ENCODE measurements at regions not wholly inside any gene's neighbourhood (a gene's known extent, or its start where the extent isn't known, plus 50 kb on each side); places are given as distances from the start of the nearest gene placed in this dataset.

DNA sequence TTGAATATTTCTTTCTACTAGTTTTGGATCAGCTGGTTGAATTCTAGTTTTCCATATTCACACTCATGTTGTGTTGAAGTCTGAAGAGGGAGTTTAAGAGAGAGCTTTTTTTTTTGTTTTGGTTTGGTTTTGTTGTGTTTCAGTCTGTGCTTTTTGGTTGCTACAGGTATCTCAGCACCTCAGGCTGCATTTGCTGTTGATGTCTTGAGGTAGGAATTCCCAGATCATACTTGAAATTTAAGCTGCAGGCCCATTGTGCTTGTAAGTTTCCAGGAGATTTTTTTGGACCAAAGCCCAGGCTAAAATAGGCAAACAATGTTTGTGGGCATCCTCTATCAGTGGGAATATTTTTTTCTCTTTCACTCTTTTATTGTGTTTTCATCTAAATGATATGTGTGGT is 190.2 kb upstream of the AGA start:
- Histone ChIP-seq H2AK5ac (ENCODE audit: low read length) (no peak overlapping the region), H4K5ac (ENCODE audit: low read length) (no peak overlapping the region), H3K4me3 (ENCODE audit: low read length) (no peak overlapping the region), H3K4me2 (ENCODE audit: low read length) (no peak overlapping the region), H3K56ac (ENCODE audit: low read length) (no peak overlapping the region), H3K23ac (ENCODE audit: low read length) (no peak overlapping the region), H3K79me1 (ENCODE audit: low read length) (no peaks in the 10 kb centered on the region), H3K27me3 (ENCODE audit: insufficient read depth, low read length, poor library complexity) (no peaks in the 10 kb centered on the region), H2BK15ac (replicated peaks; ENCODE audit: low read depth) (no peak overlapping the region), H4K8ac (ENCODE audit: low read depth, low read length) (no peak overlapping the region), H2BK5ac (ENCODE audit: low read length) (no peak overlapping the region), H3K9ac (ENCODE audit: low read length) (no peak overlapping the region), H2BK120ac (ENCODE audit: low read depth, low read length) (no peak overlapping the region), H3K79me2 (ENCODE audit: control insufficient read depth, insufficient read depth, low read length) (no peaks in the 10 kb centered on the region), H3K4me1 (ENCODE audit: control insufficient read depth, low read depth, low read length) (no peaks in the 10 kb centered on the region), H3K27ac (ENCODE audit: low read depth, low read length) (no peak overlapping the region), H3K18ac (ENCODE audit: low read length) (no peak overlapping the region), H3K36me3 (ENCODE audit: control insufficient read depth, insufficient read depth, low read length) (no peaks in the 10 kb centered on the region), H3K4ac (ENCODE audit: low read depth, low read length) (no peak overlapping the region)
- DNase-seq: peak; percentile 2

DNA sequence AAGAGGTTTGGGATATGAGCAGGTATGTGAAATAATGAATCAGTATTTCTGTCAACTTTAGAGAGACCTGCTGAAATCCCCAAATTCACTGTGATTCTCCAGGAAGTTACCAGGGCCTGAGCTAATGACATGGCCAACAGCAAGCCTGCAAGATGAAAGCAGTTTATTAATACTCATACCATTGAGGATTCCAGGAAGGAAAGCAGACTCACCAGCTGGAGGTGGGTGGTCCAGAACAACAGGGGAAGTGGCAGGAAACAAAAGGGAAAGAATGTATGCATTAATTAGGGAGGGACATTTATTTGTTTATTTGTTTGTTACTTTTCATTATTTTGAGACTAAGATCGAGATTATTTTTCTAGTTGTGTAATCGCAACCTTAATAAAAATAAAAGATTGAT is 196.6 kb upstream of the AGA start:
- H3K27ac ChIP-seq (ENCODE audit: low read depth, low read length): no peak overlapping the region
- no peaks in the 10 kb centered on the region for H3K79me2 ChIP-seq (ENCODE audit: control insufficient read depth, insufficient read depth, low read length)
- no peak overlapping the region for H3K4me3 ChIP-seq (ENCODE audit: low read length)
- no peak overlapping the region for H3K4ac ChIP-seq (ENCODE audit: low read depth, low read length)
- no peak overlapping the region for H3K18ac ChIP-seq (ENCODE audit: low read length)
- peak overlapping the region; percentile 73 for H2BK120ac ChIP-seq (ENCODE audit: low read depth, low read length)
- no peak overlapping the region for H2AK5ac ChIP-seq (ENCODE audit: low read length)
- no peaks in the 10 kb centered on the region for H3K4me1 ChIP-seq (ENCODE audit: control insufficient read depth, low read depth, low read length)
- H3K9ac ChIP-seq (ENCODE audit: low read length): no peak overlapping the region
- no peak overlapping the region for H3K56ac ChIP-seq (ENCODE audit: low read length)
- no peak overlapping the region for H3K23ac ChIP-seq (ENCODE audit: low read length)
- H2BK5ac ChIP-seq (ENCODE audit: low read length): no peak overlapping the region
- H3K36me3 ChIP-seq (ENCODE audit: control insufficient read depth, insufficient read depth, low read length): no peaks in the 10 kb centered on the region
- no peak overlapping the region for H4K8ac ChIP-seq (ENCODE audit: low read depth, low read length)
- H3K79me1 ChIP-seq (ENCODE audit: low read length): no peaks in the 10 kb centered on the region
- no peaks in the 10 kb centered on the region for H3K27me3 ChIP-seq (ENCODE audit: insufficient read depth, low read length, poor library complexity)
- H3K4me2 ChIP-seq (ENCODE audit: low read length): no peak overlapping the region
- no peak overlapping the region for H2BK15ac ChIP-seq (replicated peaks; ENCODE audit: low read depth)
- H4K5ac ChIP-seq (ENCODE audit: low read length): no peak overlapping the region
- no CpG with 5 or more reads among the region's 2 CpGs for WGBS (ENCODE audit: extremely low coverage, insufficient coverage, low lambda C conversion rate)
- peak; percentile 5 for DNase-seq

DNA sequence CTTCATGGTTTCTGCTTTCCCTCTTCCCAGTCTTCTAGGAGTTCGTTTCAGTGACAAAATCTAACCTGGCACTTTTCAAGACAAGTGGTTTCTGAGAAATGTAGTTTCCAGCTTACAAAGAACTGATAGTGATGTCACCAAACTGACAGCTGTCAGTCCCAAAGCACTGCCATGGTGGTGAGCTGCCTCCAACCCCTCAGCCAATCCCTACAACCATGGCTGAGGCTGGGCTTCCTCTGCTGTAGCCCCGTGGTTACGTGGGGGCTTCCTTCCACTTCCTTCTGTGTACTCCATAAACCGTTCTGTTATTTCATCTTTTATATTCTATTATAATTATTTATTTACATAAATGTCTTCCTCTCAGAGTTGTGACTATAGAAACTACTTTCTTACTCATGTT is 198.6 kb upstream of the AGA start:
- Histone ChIP-seq H3K27me3 (ENCODE audit: insufficient read depth, low read length, poor library complexity) (no peaks in the 10 kb centered on the region), H3K18ac (ENCODE audit: low read length) (no peak overlapping the region), H4K8ac (ENCODE audit: low read depth, low read length) (no peak overlapping the region), H2BK15ac (replicated peaks; ENCODE audit: low read depth) (no peak overlapping the region), H3K4ac (ENCODE audit: low read depth, low read length) (no peak overlapping the region), H2BK5ac (ENCODE audit: low read length) (no peak overlapping the region), H3K9ac (ENCODE audit: low read length) (no peak overlapping the region), H3K4me1 (ENCODE audit: control insufficient read depth, low read depth, low read length) (no peaks in the 10 kb centered on the region), H3K4me2 (ENCODE audit: low read length) (no peak overlapping the region), H2AK5ac (ENCODE audit: low read length) (no peak overlapping the region), H4K5ac (ENCODE audit: low read length) (no peak overlapping the region), H3K56ac (ENCODE audit: low read length) (no peak overlapping the region), H3K4me3 (ENCODE audit: low read length) (no peak overlapping the region), H3K36me3 (ENCODE audit: control insufficient read depth, insufficient read depth, low read length) (no peaks in the 10 kb centered on the region), H3K79me1 (ENCODE audit: low read length) (no peaks in the 10 kb centered on the region), H2BK120ac (ENCODE audit: low read depth, low read length) (no peak overlapping the region), H3K23ac (ENCODE audit: low read length) (no peak overlapping the region), H3K27ac (ENCODE audit: low read depth, low read length) (no peak overlapping the region), H3K79me2 (ENCODE audit: control insufficient read depth, insufficient read depth, low read length) (no peaks in the 10 kb centered on the region)
- no CpG with 5 or more reads among the region's 4 CpGs for WGBS (ENCODE audit: extremely low coverage, insufficient coverage, low lambda C conversion rate)
- no peak for DNase-seq

DNA sequence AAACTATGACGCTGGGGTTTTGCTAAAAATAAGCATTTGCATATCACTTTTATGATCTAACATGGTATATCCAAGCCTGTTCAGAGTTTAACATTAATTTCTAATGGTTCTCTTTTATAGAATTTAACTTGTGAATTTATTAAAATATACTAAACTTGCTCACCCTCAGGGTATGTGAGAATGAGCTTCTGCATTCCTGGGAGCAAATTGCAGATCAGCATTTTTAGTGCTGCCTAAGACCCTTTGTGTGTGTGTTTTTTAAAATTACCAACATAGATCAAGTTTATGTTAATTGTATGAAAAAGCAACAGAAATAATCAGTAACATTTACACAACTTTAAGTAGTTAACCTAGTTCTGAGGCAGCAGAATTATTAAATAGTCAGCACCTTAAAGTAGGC is 218.0 kb upstream of the AGA start:
- Histone ChIP-seq H3K36me3 (ENCODE audit: control insufficient read depth, insufficient read depth, low read length) (no peaks in the 10 kb centered on the region), H3K4me1 (ENCODE audit: control insufficient read depth, low read depth, low read length) (no peaks in the 10 kb centered on the region), H3K23ac (ENCODE audit: low read length) (no peak overlapping the region), H3K9ac (ENCODE audit: low read length) (no peak overlapping the region), H4K5ac (ENCODE audit: low read length) (no peak overlapping the region), H3K4me2 (ENCODE audit: low read length) (no peak overlapping the region), H3K56ac (ENCODE audit: low read length) (no peak overlapping the region), H2AK5ac (ENCODE audit: low read length) (no peak overlapping the region), H3K4me3 (ENCODE audit: low read length) (no peak overlapping the region), H3K79me1 (ENCODE audit: low read length) (no peaks in the 10 kb centered on the region), H3K18ac (ENCODE audit: low read length) (no peak overlapping the region), H3K4ac (ENCODE audit: low read depth, low read length) (no peak overlapping the region), H2BK120ac (ENCODE audit: low read depth, low read length) (no peak overlapping the region), H3K27ac (ENCODE audit: low read depth, low read length) (no peak overlapping the region), H3K79me2 (ENCODE audit: control insufficient read depth, insufficient read depth, low read length) (no peaks in the 10 kb centered on the region), H3K27me3 (ENCODE audit: insufficient read depth, low read length, poor library complexity) (no peaks in the 10 kb centered on the region), H2BK15ac (replicated peaks; ENCODE audit: low read depth) (no peak overlapping the region), H4K8ac (ENCODE audit: low read depth, low read length) (no peak overlapping the region), H2BK5ac (ENCODE audit: low read length) (no peak overlapping the region)
- WGBS (ENCODE audit: extremely low coverage, insufficient coverage, low lambda C conversion rate): no CpG with 5 or more reads among the region's 1 CpG
- no peak for DNase-seq

DNA sequence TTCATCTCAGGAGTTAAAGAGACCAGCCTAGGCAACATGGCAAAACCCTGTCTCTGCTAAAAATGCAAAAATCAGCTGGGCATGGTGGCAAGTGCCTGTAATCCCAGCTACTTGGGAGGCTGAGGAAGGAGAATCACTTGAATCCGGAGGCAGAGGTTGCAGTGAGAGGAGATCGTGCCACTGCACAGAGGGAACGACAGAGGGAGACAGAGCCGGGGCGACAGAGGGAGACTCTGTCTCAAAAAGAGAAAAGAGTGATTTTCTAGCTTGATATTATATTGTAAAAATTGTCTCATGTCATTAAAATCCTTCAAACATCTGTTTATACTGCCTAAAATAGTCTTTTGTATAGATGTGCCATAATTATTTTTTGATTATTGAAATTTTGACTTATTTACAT is 225.4 kb upstream of the AGA start:
- no peak overlapping the region for H3K18ac ChIP-seq (ENCODE audit: low read length)

DNA sequence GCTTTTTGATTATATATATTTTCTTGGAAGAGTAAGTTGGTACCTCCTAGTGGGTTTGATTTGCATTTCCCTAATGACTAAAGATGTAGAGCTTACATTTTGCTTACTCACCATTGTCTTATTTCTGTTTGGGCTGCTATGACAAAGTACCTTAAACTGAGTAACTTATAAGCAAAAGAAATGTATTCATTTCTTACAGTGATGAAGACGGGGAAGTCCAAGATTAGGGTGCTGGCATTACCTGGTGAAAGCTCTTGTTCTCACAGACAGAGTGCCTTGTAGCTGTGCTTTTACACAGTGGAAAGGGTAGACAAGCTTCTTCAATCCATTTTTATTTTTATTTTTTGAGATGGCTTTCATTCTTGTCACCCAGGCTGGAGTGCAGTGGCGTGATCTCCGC is 229.2 kb upstream of the AGA start:
- no peaks in the 10 kb centered on the region for H3K36me3 ChIP-seq (ENCODE audit: control insufficient read depth, insufficient read depth, low read length)
- H2BK15ac ChIP-seq (replicated peaks; ENCODE audit: low read depth): no peak overlapping the region
- no peaks in the 10 kb centered on the region for H3K79me2 ChIP-seq (ENCODE audit: control insufficient read depth, insufficient read depth, low read length)
- no peaks in the 10 kb centered on the region for H3K27me3 ChIP-seq (ENCODE audit: insufficient read depth, low read length, poor library complexity)
- no peak overlapping the region for H3K18ac ChIP-seq (ENCODE audit: low read length)
- H2BK5ac ChIP-seq (ENCODE audit: low read length): no peak overlapping the region
- H4K5ac ChIP-seq (ENCODE audit: low read length): no peak overlapping the region
- H3K4me1 ChIP-seq (ENCODE audit: control insufficient read depth, low read depth, low read length): no peaks in the 10 kb centered on the region
- no peak overlapping the region for H3K56ac ChIP-seq (ENCODE audit: low read length)
- H3K9ac ChIP-seq (ENCODE audit: low read length): no peak overlapping the region
- H4K8ac ChIP-seq (ENCODE audit: low read depth, low read length): no peak overlapping the region
- no peak for DNase-seq
- no peak overlapping the region for H3K4ac ChIP-seq (ENCODE audit: low read depth, low read length)
- H3K79me1 ChIP-seq (ENCODE audit: low read length): no peaks in the 10 kb centered on the region
- no peak overlapping the region for H2AK5ac ChIP-seq (ENCODE audit: low read length)
- no peak overlapping the region for H3K4me2 ChIP-seq (ENCODE audit: low read length)
- no peak overlapping the region for H3K4me3 ChIP-seq (ENCODE audit: low read length)
- H3K23ac ChIP-seq (ENCODE audit: low read length): no peak overlapping the region
- WGBS (ENCODE audit: extremely low coverage, insufficient coverage, low lambda C conversion rate): no CpG with 5 or more reads among the region's 3 CpGs
- no peak overlapping the region for H2BK120ac ChIP-seq (ENCODE audit: low read depth, low read length)
- no peak overlapping the region for H3K27ac ChIP-seq (ENCODE audit: low read depth, low read length)

More for the DNA sequence above, 225.4 kb upstream of the AGA start:
- Histone ChIP-seq H3K79me1 (ENCODE audit: low read length) (no peaks in the 10 kb centered on the region), H3K4me1 (ENCODE audit: control insufficient read depth, low read depth, low read length) (no peaks in the 10 kb centered on the region), H3K4me2 (ENCODE audit: low read length) (no peak overlapping the region), H3K9ac (ENCODE audit: low read length) (no peak overlapping the region), H3K27me3 (ENCODE audit: insufficient read depth, low read length, poor library complexity) (no peaks in the 10 kb centered on the region), H3K4me3 (ENCODE audit: low read length) (no peak overlapping the region), H3K4ac (ENCODE audit: low read depth, low read length) (no peak overlapping the region), H2BK120ac (ENCODE audit: low read depth, low read length) (no peak overlapping the region), H3K23ac (ENCODE audit: low read length) (no peak overlapping the region), H3K79me2 (ENCODE audit: control insufficient read depth, insufficient read depth, low read length) (no peaks in the 10 kb centered on the region), H4K5ac (ENCODE audit: low read length) (no peak overlapping the region), H3K27ac (ENCODE audit: low read depth, low read length) (no peak overlapping the region), H3K56ac (ENCODE audit: low read length) (no peak overlapping the region), H3K36me3 (ENCODE audit: control insufficient read depth, insufficient read depth, low read length) (no peaks in the 10 kb centered on the region), H2BK15ac (replicated peaks; ENCODE audit: low read depth) (no peak overlapping the region), H4K8ac (ENCODE audit: low read depth, low read length) (no peak overlapping the region), H2AK5ac (ENCODE audit: low read length) (no peak overlapping the region), H2BK5ac (ENCODE audit: low read length) (no peak overlapping the region)
- no CpG with 5 or more reads among the region's 5 CpGs for WGBS (ENCODE audit: extremely low coverage, insufficient coverage, low lambda C conversion rate)
- DNase-seq: no peak

All from mesendoderm (in vitro differentiated cells).